G401 (cell line): ENCODE measurements at regions not wholly inside any gene's neighbourhood (a gene's known extent, or its start where the extent isn't known, plus 50 kb on each side); places are given as distances from the start of the nearest gene placed in this dataset.
A peak's percentile ranks its signal among the peaks of the same experiment; 100 is the strongest.
"Not testable (repeated sequence)": the region's sequence is repeated elsewhere in the genome, so short reads cannot be mapped to it uniquely, and the experiment has no call there.

Experiments
- DNase-seq: peaks from one replicate; pipeline ENCODE4 v3.0.0-alpha.2; 2015; ENCODE audit warnings: low spot score
- in situ Hi-C: cut with HindIII; loops from 2 replicates; pipeline ENCODE4 v1.10.0; 2016; ENCODE audit warnings: low sequenced_read_pairs, mixed read lengths

DNA sequence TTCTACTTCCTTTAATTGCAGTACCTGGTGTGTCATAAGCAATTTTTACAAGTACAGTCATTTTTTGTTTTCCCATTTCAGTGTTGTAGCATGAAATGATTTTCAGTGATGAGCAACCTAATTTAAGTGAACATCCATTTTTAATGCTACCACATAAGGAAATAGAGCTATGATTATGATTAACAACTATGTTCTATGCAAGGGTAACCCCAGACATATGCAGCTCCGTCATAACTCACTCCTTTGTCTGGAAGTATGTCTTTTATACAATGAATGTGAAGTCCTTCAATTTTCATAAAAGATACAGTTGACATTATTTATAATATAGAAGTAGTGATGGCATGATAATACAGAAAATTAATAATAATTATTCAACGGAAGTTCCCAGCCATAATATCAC, 783.3 kb upstream of the CDH18 start:
- in situ Hi-C loops, DNase-seq: not testable (repeated sequence)

DNA sequence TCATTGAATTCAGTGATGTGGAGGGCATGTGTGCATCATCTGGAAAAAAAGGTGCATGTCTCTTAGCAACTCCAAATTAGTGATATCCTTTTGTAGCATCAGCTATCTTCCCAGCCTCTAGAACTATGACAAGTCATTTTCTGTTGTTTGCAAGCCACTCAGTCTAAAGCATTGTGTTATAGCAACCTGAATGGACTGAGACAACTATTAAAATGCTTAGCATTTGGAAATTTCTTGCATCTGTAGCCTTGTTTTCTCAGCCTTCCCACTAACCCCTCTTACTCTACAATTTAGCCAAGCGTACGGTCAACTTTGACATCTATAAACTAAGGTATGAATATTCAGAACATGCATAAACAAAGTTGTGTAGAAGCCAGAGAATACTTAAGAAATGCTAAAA, 777.1 kb upstream of the CDH18 start:
- in situ Hi-C loops, DNase-seq: not testable (repeated sequence)

DNA sequence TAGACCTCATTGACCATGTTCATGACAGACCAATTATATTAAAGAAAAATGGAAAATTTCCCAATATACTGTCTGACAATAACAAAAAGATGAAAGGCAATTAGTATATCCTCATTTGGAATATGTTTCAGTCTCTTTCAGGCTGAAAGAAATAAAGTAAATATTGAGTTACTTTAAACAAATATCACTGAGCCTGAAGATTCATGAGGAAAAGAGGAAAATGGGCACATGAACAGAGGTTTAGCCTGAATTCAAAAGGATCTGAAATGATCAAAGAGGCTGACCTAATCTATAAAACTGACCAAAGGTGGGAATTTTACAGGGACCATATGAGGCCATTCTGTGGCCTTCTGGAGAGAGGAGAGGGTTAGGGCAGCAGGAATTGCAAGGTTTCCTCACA, 771.5 kb upstream of the CDH18 start:
- in situ Hi-C loops, DNase-seq: not testable (repeated sequence)

DNA sequence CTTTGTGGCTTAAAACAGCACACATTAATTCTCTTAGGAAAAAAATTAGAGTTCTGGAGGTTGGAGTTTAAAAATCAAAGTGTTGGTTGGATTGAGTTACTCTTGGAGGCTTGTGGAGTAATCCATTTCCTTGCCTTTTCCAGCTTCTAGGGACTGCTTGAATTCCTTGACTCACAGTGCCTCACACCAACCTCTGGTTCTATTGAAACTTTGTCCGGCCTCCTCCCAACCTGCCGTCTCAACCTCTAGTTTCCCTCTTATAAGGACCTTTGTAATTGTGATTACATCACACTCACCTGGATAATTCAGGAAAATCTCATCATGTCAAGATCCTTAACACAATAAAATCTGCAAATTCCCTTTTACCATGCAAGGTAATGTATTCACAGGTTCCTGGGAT, 764.2 kb upstream of the CDH18 start:
- in situ Hi-C loops, DNase-seq: not testable (repeated sequence)

DNA sequence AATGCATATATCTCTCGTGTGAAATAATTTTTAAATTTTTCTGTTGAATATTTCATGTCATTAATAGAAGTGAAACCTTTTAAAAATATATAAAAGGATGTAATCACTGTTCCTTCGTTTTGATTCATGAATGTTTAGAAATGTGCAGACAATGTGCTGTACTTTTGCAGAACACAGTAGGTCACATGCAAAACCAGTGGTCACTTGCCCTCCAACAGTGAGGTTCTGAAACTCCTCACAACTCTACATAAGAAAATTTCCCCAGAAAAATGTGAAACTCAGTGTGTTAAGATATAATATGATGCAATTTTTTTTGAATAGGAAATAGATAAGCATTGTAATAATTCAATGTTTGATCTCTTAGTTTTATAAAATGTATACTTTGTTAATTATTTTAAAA, 747.7 kb upstream of the CDH18 start:
- DNase-seq, in situ Hi-C loops: not testable (repeated sequence)

DNA sequence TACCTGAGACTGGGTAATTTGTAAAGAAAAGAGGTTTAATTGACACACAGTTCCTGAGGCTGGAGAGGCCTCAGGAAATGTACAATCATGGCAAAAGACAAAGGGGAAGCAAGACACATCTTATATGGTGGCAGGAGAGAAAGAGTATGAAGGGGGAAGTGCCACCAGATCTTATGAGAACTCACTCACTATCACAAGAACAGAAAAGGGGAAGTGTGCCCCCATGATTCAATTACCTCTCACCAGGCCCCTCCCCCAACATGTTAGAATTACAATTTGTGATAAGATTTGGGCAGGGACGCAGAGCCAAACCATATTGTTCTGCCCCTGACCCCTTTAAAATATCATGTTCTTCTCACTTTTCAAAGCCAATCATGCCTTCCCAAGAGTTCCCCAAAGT, 744.2 kb upstream of the CDH18 start:
- in situ Hi-C loops, DNase-seq: not testable (repeated sequence)

DNA sequence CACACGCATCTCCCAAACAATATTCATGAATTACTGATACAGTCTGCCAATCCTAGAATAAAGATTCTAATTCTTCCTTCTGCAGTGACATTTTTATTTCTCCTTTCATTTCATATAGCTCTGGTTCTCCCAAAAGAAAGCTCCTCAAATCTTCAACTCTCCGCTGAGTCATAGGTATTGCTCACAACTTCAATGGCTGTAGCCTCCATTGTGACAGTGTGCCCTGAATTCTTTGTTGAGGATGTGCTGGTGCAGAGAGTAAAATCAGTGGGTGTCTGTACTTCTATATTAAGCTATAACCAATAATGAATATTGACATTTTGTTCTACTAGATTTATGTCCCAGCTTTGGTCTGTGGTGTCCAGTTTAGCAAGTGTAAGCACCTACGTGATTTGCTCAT, 733.3 kb upstream of the CDH18 start:
- DNase-seq, in situ Hi-C loops: not testable (repeated sequence)

DNA sequence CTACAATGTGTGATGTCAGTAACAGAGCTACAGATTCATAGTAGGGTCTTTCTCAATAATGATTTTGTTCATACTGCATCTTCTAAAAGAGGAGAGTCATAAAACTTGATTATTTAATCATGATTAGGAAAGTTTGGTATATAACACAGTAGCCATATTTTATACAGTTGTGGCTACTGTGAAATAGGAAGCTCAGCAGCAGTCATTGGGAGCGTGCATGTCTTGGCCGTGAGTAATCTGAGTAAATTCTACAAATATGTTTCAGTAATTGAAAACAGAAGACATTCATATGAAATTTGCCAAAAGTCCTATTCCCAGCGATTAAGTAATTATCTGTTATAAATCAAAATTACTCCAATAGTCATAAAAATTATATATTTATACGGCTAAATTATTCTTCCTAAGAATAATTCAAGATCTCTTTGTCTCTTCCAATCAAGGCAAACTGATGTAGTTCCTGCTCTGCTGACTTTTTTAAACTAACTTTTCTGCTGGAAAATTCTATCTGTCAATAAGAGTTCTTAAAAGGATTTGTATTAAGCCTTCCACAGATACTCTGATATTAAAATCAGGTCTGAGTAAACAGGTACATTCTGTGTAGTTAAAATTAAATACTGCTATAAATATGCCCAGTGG, 723.6 kb upstream of the CDH18 start:
- DNase-seq, in situ Hi-C loops: not testable (repeated sequence)

DNA sequence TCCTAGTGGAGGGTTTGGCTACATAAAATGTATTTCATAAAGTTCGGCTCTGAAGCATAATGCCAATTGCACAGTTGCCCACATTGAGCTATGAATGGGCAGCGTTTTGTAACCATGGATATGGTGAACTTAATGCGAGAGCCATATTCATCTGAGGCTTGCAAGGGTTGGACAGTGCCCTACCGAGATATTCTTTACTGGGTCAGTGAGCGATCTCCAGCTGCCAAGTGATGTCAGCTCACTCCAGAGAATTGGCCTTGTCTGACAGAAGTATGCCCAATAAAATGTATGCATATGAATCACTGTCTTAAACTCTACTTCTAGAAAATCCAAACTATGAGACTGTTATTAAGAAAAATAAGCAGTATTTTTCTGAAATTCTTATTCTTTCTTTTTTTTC, 719.6 kb upstream of the CDH18 start:
- peak; percentile 20 for DNase-seq
- in situ Hi-C loops, result not testable (repeated sequence)

DNA sequence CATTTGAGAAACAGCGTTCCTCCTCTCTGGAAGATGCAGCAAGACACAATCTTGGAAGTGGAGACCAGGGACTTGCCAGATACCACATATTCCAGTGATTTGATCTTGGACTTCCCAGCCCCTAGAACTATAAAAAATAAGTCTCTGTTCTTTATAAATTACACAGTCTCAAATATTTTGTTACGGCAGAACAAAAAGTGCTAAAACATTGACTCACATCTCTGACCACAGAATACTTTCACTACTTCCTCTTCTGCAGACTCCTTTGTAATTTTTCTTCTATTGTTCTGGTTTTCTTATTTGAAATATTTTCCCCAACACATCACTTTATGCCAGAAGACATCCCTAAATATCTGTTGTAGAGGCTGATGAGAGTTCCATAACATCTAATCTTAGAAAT, 706.1 kb upstream of the CDH18 start:
- no peak for DNase-seq
- in situ Hi-C loops, result no loop called here

DNA sequence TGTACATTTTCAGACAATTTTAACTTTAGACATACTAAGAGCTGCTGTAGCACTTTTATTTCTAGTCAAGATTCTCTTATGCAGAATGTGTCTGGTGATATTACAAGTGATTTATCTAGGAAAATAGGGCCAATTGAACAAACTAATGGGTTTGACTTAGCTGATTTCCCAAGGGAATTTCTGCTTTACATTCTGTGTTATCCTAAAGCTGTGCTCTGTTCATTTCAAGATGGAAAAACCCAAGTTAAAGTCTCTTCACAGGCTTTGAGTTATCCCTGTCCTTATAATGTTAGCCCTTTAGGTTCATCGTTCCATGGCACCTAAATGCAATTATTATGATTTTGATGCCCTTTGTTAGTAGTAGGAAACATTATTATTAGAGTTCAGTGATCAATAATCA, 704.9 kb upstream of the CDH18 start:
- no peak for DNase-seq
- in situ Hi-C loops, result no loop called here

DNA sequence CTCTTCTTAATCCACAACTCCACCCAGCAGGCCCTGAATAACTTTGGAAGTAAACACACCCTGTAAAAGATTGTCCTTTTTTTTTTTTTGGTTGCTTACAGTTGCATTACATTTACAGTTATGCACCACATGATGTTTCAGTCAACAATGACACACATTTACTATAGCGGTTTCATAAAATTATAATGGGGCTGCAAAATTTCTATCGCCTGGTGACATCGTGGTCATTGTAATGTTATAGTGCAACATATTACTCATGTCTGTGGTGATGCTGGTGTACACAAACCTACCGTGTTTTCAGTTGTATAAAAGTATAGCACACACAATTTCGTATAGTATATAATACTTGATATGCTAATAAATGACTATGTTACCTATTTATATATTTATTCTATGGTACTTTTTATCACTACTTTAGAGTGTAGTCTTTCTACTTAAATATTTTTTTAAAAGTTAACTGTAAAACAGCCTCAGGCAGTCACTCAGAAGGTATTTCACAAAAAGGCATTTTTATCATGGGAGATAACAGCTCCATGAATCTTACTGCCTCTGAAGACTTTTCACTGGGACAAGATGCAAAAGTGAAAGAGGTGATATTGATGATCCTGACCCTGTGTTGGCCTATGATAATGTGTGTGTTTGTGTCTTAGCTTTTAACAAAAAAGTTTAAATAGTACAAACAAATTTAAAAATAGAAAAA, 695.4 kb upstream of the CDH18 start:
- DNase-seq, result no peak
- in situ Hi-C loops, result no loop called here

DNA sequence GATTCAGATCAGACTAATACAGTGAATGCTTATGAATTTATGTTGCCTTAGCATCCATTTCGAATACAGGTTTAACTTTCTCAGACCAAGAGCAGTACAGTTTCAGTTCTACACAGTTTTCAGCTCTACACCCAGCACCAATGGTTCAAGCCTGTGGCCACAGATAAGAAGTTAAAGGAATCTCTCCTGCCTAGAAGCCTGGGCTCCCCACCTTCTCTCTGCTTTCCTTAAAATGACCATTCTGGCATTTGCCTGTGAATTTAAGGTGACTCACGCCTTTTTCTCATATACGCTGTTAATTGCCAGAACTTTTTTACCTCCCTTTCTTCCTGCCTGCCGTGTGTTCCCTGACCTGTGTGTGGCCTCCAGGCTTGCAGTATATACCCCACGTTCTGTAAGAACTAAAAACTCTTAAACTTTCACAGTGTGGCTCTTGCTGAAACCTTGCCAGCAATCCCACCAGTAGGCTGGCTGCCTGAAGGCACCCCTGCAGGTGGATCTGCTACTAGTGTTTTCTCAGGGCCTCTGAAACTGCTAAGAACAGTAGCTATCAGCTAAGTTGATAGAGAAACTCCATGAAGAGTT, 692.8 kb upstream of the CDH18 start:
- in situ Hi-C loops, result no loop called here
- DNase-seq, result no peak

DNA sequence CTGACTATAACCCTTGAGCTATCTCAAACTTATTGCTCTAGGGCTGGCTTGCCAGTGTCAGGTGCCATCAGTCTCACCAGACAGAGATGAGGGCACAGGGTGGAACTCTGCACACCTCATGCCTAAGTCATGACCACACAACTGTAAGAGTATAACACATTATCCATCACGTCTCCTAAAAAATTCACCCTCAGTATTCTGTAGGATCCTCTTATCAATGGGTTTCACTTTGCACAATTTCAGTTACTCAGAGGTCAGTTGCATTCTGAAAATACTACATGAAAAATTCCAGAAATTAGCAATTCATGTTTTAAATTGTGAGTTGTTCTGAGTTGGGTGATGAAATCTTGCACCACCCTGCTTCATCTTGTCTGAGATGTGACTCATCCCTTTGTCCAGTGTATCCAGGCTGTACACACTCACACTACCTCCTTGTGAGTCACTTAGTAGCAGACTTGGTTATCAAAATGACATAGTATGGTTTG, 690.9 kb upstream of the CDH18 start:
- in situ Hi-C loops, result no loop called here
- no peak for DNase-seq

DNA sequence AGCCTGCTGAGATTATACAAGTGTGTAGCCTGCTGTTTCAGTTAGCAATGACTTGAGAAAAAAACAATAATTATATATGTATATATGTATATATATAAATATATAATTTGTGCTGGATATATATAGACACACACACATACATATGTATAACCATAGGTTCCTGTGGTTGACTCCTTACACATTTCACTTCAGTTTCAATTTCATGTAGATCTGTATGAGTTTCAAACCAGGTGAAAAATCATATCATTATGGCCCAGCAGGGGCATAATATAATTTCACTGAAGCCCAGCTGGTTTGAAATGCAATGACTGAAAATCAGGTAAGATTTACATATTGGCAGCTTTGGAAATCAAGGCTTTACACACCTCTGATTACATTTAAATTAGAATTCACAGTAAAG, 690.4 kb upstream of the CDH18 start:
- in situ Hi-C loops, result no loop called here
- DNase-seq, result no peak

DNA sequence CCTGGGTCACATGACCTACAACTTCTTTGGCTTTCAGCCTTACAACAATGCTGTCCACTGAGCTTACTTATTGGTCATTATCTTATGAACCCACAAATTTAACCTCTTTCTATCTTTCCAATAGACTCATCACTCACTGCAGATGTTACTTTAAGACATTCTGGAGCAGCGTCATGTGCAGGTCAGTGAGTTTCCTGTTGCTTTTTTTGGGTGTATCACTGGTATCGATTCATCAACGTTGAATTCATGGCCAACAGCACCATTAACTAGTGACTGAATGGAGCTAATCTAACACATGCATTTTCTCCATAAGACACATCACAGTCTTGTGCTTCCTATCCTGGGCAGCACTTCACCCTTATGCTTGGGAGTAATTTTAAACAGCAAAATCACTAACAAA, 672.6 kb upstream of the CDH18 start:
- in situ Hi-C loops, result no loop called here
- no peak for DNase-seq

DNA sequence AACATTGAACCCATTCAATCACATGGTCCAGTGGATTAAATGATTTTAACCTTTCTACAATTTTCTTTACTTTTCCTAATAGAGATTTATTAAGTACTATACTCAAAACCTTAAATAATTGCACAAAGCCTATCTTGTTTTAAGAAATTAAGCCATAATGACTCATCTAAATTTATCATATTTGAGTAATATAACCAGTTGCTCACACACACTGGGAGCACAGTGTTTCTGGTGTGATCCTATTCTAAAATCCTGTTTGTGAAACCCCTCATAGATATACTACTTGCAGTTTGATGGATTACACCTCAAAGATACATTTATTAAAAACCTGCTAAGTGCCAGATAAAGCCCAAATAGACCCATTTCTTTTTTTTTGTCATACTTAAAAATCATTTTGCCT, 668.3 kb upstream of the CDH18 start:
- in situ Hi-C loops, result no loop called here

DNA sequence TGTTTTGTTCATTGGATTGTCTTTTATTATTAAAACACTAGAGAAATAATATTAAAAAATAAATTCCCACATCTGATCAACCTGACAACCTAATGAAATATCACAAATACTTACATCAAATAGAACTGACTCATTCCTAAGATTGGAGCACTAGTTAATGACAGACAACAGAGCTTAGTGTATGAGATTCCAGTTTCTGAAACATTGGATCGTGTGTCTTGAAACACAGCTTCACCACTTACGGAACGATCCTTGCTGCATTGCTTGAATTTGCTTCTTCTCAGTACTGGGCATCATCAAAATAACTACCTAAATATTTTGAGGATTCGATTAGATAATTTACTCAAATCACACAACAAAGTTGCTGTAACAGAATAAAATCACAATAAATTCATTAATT, 667.2 kb upstream of the CDH18 start:
- in situ Hi-C loops, result no loop called here
- DNase-seq, result peak; percentile 28

More for the DNA sequence above, 668.3 kb upstream of the CDH18 start:
- DNase-seq, result no peak

DNA sequence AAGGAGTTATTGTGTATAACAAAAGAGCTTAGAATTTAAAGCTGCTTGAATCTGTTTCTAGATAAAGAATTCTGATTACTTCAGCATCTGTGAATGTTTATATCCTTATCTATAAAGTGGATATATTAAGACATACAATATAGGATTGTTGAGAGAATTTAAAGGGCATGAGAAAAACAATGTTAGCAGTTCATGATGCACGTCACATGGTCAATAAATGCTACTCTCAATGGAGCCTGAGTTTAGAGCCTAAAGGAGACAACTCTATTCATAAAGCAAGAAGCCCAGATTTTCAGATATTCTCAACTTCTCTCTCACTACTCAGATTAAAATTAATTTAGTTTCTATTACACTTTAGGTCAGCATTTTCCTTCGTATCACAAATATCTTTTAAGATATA, 666.7 kb upstream of the CDH18 start:
- in situ Hi-C loops, result no loop called here
- no peak for DNase-seq

DNA sequence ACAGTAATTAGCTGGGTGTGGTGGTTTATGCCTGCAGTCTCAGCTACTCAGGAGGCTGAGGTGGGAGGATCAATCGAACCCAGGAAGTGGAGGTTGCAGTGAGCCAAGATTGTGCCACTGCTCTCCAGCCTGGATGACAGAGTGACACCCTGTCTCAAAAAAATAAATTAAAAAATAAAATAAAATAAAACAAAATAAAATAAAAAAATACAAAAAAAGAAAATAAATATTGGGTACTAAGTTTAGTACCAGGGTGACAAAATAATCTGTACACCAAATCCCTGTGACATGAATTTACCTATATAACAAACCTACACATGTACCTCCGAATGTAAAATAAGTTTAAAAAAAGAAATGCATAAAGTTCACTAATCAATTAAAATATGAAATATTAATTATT, 666.0 kb upstream of the CDH18 start:
- in situ Hi-C loops, result no loop called here
- no peak for DNase-seq

DNA sequence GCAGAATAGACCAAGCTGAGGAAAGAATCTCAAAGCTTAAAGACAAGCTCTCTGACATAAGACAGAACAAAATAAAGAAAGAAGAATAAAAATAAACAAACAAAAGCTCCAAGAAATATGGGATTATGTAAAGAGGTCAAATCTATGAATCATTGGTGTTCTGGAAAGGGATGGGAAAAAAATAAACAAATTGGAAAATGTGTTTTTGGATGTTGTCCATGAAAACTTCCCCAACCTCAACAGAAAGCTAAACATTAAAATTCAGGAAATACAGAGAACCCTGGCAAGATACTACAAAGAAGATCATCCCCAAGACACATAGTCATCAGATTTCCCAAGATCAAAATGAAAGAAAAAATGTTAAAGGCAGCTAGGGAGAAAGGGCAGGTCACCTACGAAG, 662.0 kb upstream of the CDH18 start:
- no peak for DNase-seq
- in situ Hi-C loops, result no loop called here
